HAP-1 (cell line): ENCODE measurements at regions not wholly inside any gene's neighbourhood (a gene's known extent, or its start where the extent isn't known, plus 50 kb on each side); places are given as distances from the start of the nearest gene placed in this dataset.
A peak's percentile ranks its signal among the peaks of the same experiment; 100 is the strongest.
"Not testable (repeated sequence)": the region's sequence is repeated elsewhere in the genome, so short reads cannot be mapped to it uniquely, and the experiment has no call there.

ENCODE experiments used
- DNase-seq, 2 experiments: peaks; one replicate each; pipeline ENCODE4 v3.0.0-alpha.2; 2016 to 2020; ENCODE audit warnings: low spot score in 2 of 2
- H3K27me3 ChIP-seq: fragments of 250-450 bp; sonication (Bioruptor Pico); 2 replicates; pipeline ENCODE4 v1.5.1; 2020; ENCODE audit warnings: low read depth, mild to moderate bottlenecking, moderate library complexity
- H3K36me3 ChIP-seq: fragments of 250-450 bp; sonication (Bioruptor Pico); replicated peaks from 2 replicates; pipeline ENCODE4 v1.5.1; 2020; ENCODE audit warnings: mild to moderate bottlenecking
- H3K4me1 ChIP-seq: fragments of 250-450 bp; sonication (Bioruptor Pico); 2 replicates; pipeline ENCODE4 v1.5.1; 2020; ENCODE audit warnings: mild to moderate bottlenecking
- H3K4me3 ChIP-seq: fragments of 250-450 bp; sonication (Bioruptor Pico); 2 replicates; pipeline ENCODE4 v1.5.1; 2020; ENCODE audit warnings: mild to moderate bottlenecking, moderate library complexity
- H3K9me3 ChIP-seq: fragments of 250-450 bp; sonication (Bioruptor Pico); 2 replicates; pipeline ENCODE4 v1.5.1; 2020; ENCODE audit warnings: mild to moderate bottlenecking, moderate library complexity
- in situ Hi-C: fragments of 300-500 bp; cut with MboI; formaldehyde crosslinking; loops from 3 replicates; pipeline ENCODE4 v1.14.3; 2020; ENCODE audit warnings: low sequenced_read_pairs, inconsistent platforms, mixed read lengths

GRCh38 chr1:219863816-219864215, 64.5 kb downstream of the SLC30A10 start:
- DNase-seq, H3K27me3 ChIP-seq, H3K9me3 ChIP-seq, in situ Hi-C loops, H3K36me3 ChIP-seq, H3K4me1 ChIP-seq, H3K4me3 ChIP-seq: not testable (repeated sequence)

- DNase-seq = no peak
- Histone ChIP-seq H3K9me3 (no peaks in the 10 kb centered on the region), H3K27me3 (no peaks in the 10 kb centered on the region), H3K36me3 (no peaks in the 10 kb centered on the region), H3K4me1 (no peaks in the 10 kb centered on the region), H3K4me3 (no peak overlapping the region)
- in situ Hi-C loops = no loop called here
Measured at GRCh38 chr1:219862366-219862765, 66.0 kb downstream of the SLC30A10 start.

GRCh38 chr1:219858980-219859379, 69.4 kb downstream of the SLC30A10 start:
- no peak overlapping the region for H3K4me3 ChIP-seq
- no peaks in the 10 kb centered on the region for H3K4me1 ChIP-seq
- in situ Hi-C loops = no loop called here
- H3K36me3 ChIP-seq = no peaks in the 10 kb centered on the region
- no peaks in the 10 kb centered on the region for H3K27me3 ChIP-seq
- no peaks in the 10 kb centered on the region for H3K9me3 ChIP-seq
- no peak for DNase-seq

GRCh38 chr1:219847215-219847855, 81.0 kb downstream of the SLC30A10 start:
- Histone ChIP-seq H3K27me3 (peaks cover 9% of the 10 kb centered on the region; the same call in 1 of the 2 replicates), H3K4me3 (no peak overlapping the region), H3K36me3 (no peaks in the 10 kb centered on the region), H3K4me1 (no peaks in the 10 kb centered on the region), H3K9me3 (no peaks in the 10 kb centered on the region; the same call in 1 of the 2 replicates)
- DNase-seq = no peak
- in situ Hi-C loops = loop anchor here (25.0 kb wide), 1 partner anchor 915 kb away; no protein-coding TSS in a partner anchor

- H3K4me1 ChIP-seq, H3K36me3 ChIP-seq, H3K27me3 ChIP-seq, H3K4me3 ChIP-seq, H3K9me3 ChIP-seq: not testable (repeated sequence)
- in situ Hi-C loops = loop anchor here (25.0 kb wide), 1 partner anchor 923 kb away; no protein-coding TSS in a partner anchor
- peak in 1 of 2 experiments; percentile 54 for DNase-seq
Measured at GRCh38 chr1:219839595-219839994, 88.8 kb downstream of the SLC30A10 start.

- no peaks in the 10 kb centered on the region; the same call in 1 of the 2 replicates for H3K4me1 ChIP-seq
- DNase-seq = no peak
- peaks cover 7% of the 10 kb centered on the region for H3K27me3 ChIP-seq
- no peaks in the 10 kb centered on the region for H3K36me3 ChIP-seq
- H3K9me3 ChIP-seq = no peaks in the 10 kb centered on the region
- no peak overlapping the region for H3K4me3 ChIP-seq
- in situ Hi-C loops = loop anchor here (25.0 kb wide), 1 partner anchor 924 kb away; no protein-coding TSS in a partner anchor
Measured at GRCh38 chr1:219837994-219838294, 90.4 kb downstream of the SLC30A10 start.

- Histone ChIP-seq H3K36me3 (no peaks in the 10 kb centered on the region), H3K9me3 (no peaks in the 10 kb centered on the region), H3K4me1 (no peaks in the 10 kb centered on the region; the same call in 1 of the 2 replicates), H3K27me3 (peaks cover 7% of the 10 kb centered on the region), H3K4me3 (no peak overlapping the region)
- in situ Hi-C loops = loop anchor here (25.0 kb wide), 1 partner anchor 925 kb away; no protein-coding TSS in a partner anchor
- peak; percentile 48 to 69 for DNase-seq
Measured at GRCh38 chr1:219837274-219837993, 90.9 kb downstream of the SLC30A10 start.

- Histone ChIP-seq H3K4me3 (no peak overlapping the region), H3K36me3 (no peaks in the 10 kb centered on the region), H3K27me3 (peaks cover 7% of the 10 kb centered on the region; the same call in 1 of the 2 replicates), H3K4me1 (no peaks in the 10 kb centered on the region; the same call in 1 of the 2 replicates), H3K9me3 (no peaks in the 10 kb centered on the region)
- DNase-seq = no peak
- in situ Hi-C loops = loop anchor here (25.0 kb wide), 1 partner anchor 928 kb away; no protein-coding TSS in a partner anchor
Measured at GRCh38 chr1:219834314-219834917, 93.9 kb downstream of the SLC30A10 start.

GRCh38 chr1:219833214-219833815, 95.0 kb downstream of the SLC30A10 start:
- in situ Hi-C loops = loop anchor here (25.0 kb wide), 1 partner anchor 929 kb away; no protein-coding TSS in a partner anchor
- H3K4me1 ChIP-seq = no peaks in the 10 kb centered on the region; the same call in 1 of the 2 replicates
- no peak for DNase-seq

GRCh38 chr1:219826290-219826689, 102.1 kb downstream of the SLC30A10 start:
- DNase-seq = no peak
- Histone ChIP-seq H3K27me3 (peaks cover 2% of the 10 kb centered on the region; the same call in 1 of the 2 replicates), H3K36me3 (no peaks in the 10 kb centered on the region), H3K4me3 (no peak overlapping the region), H3K9me3 (no peaks in the 10 kb centered on the region), H3K4me1 (no peaks in the 10 kb centered on the region)
- in situ Hi-C loops = loop anchor here (25.0 kb wide), 1 partner anchor 936 kb away; no protein-coding TSS in a partner anchor

More at GRCh38 chr1:219833214-219833815, 95.0 kb downstream of the SLC30A10 start:
- Histone ChIP-seq H3K4me3 (no peak overlapping the region), H3K27me3 (peaks cover 7% of the 10 kb centered on the region; the same call in 1 of the 2 replicates), H3K9me3 (no peaks in the 10 kb centered on the region), H3K36me3 (no peaks in the 10 kb centered on the region)

- Histone ChIP-seq H3K4me3 (no peak overlapping the region), H3K4me1 (no peaks in the 10 kb centered on the region), H3K9me3 (no peaks in the 10 kb centered on the region), H3K36me3 (no peaks in the 10 kb centered on the region), H3K27me3 (peaks cover 2% of the 10 kb centered on the region; the same call in 1 of the 2 replicates)
- no peak for DNase-seq
- in situ Hi-C loops = loop anchor here (25.0 kb wide), 1 partner anchor 937 kb away; no protein-coding TSS in a partner anchor
Measured at GRCh38 chr1:219825355-219825754, 103.0 kb downstream of the SLC30A10 start.

- Histone ChIP-seq H3K27me3 (peaks cover 2% of the 10 kb centered on the region; the same call in 1 of the 2 replicates), H3K36me3 (no peaks in the 10 kb centered on the region), H3K9me3 (no peaks in the 10 kb centered on the region), H3K4me3 (no peak overlapping the region), H3K4me1 (no peaks in the 10 kb centered on the region)
- in situ Hi-C loops = loop anchor here (25.0 kb wide), 1 partner anchor 1487 kb away; the partner anchor contains the start of gene TGFB2
- no peak for DNase-seq
Measured at GRCh38 chr1:219824338-219824737, 104.0 kb downstream of the SLC30A10 start.

- in situ Hi-C loops = loop anchor here (25.0 kb wide), 1 partner anchor 1483 kb away; the partner anchor contains the start of gene TGFB2
- no peaks in the 10 kb centered on the region for H3K36me3 ChIP-seq
- no peak for DNase-seq
Measured at GRCh38 chr1:219820551-219820950, 107.8 kb downstream of the SLC30A10 start.

More at GRCh38 chr1:219820551-219820950, 107.8 kb downstream of the SLC30A10 start:
- Histone ChIP-seq H3K4me3 (no peak overlapping the region), H3K27me3 (peaks cover 23% of the 10 kb centered on the region), H3K4me1 (no peaks in the 10 kb centered on the region), H3K9me3 (no peaks in the 10 kb centered on the region)
